ENCODE measurements at regions not wholly inside any gene's neighbourhood (a gene's known extent, or its start where the extent isn't known, plus 50 kb on each side); places are given as distances from the start of the nearest gene placed in this dataset.

GRCh38 chr20:58078741-58079522 lies 149.5 kb downstream of the ANKRD60 start:
- no peaks in the 10 kb centered on the region for H4K20me1 ChIP-seq (ENCODE audit: low read depth, low read length)
- H3K27ac ChIP-seq (ENCODE audit: low read depth, low read length), result no peak overlapping the region
- no peaks in the 10 kb centered on the region for H3K36me3 ChIP-seq (ENCODE audit: low read length)
- no peaks in the 10 kb centered on the region for H3K79me2 ChIP-seq (ENCODE audit: insufficient read depth, low read length)
- no peaks in the 10 kb centered on the region for H3F3A ChIP-seq (ENCODE audit: insufficient read depth)
- H3K9ac ChIP-seq (ENCODE audit: low read length), result no peak overlapping the region
- H3K4me3 ChIP-seq (ENCODE audit: insufficient read depth, low read length, poor library complexity, severe bottlenecking), result no peak overlapping the region
- no peak overlapping the region for H3K4me2 ChIP-seq (ENCODE audit: low read depth, low read length, poor library complexity, severe bottlenecking)
- no peaks in the 10 kb centered on the region for H3K9me2 ChIP-seq (replicated peaks; ENCODE audit: insufficient read depth, low read length)
- no peaks in the 10 kb centered on the region for H3K9me3 ChIP-seq (ENCODE audit: insufficient read depth, low read length)
- no peaks in the 10 kb centered on the region for H3K27me3 ChIP-seq (ENCODE audit: low read length)
- TF ChIP-seq CTCF (IDR thresholded peaks at IDR 0.05; ENCODE audit: insufficient read depth, low read length, poor library complexity, severe bottlenecking) (no peak), EZH2phosphoT487 (conservative IDR thresholded peaks at IDR 0.05; ENCODE audit: low read length) (no peak)
- H2AFZ ChIP-seq (ENCODE audit: low read depth, low read length, severe bottlenecking), result no peak overlapping the region

GRCh38 chr20:58077282-58077681 lies 151.2 kb downstream of the ANKRD60 start:
- Histone ChIP-seq H4K20me1 (ENCODE audit: low read depth, low read length) (no peaks in the 10 kb centered on the region), H3K27ac (ENCODE audit: low read depth, low read length) (no peak overlapping the region), H3K9ac (ENCODE audit: low read length) (no peak overlapping the region), H3K4me3 (ENCODE audit: insufficient read depth, low read length, poor library complexity, severe bottlenecking) (no peak overlapping the region), H3K4me2 (ENCODE audit: low read depth, low read length, poor library complexity, severe bottlenecking) (no peak overlapping the region), H3K36me3 (ENCODE audit: low read length) (no peaks in the 10 kb centered on the region), H2AFZ (ENCODE audit: low read depth, low read length, severe bottlenecking) (no peak overlapping the region), H3K27me3 (ENCODE audit: low read length) (no peaks in the 10 kb centered on the region), H3F3A (ENCODE audit: insufficient read depth) (no peaks in the 10 kb centered on the region), H3K9me3 (ENCODE audit: insufficient read depth, low read length) (no peaks in the 10 kb centered on the region), H3K9me2 (replicated peaks; ENCODE audit: insufficient read depth, low read length) (no peaks in the 10 kb centered on the region), H3K79me2 (ENCODE audit: insufficient read depth, low read length) (no peaks in the 10 kb centered on the region)
- TF ChIP-seq CTCF (IDR thresholded peaks at IDR 0.05; ENCODE audit: insufficient read depth, low read length, poor library complexity, severe bottlenecking), result no peak
- TF ChIP-seq EZH2phosphoT487 (conservative IDR thresholded peaks at IDR 0.05; ENCODE audit: low read length), result no peak

GRCh38 chr20:58076405-58076804 lies 152.0 kb downstream of the ANKRD60 start:
- no peaks in the 10 kb centered on the region for H3K27me3 ChIP-seq (ENCODE audit: low read length)
- H3K4me2 ChIP-seq (ENCODE audit: low read depth, low read length, poor library complexity, severe bottlenecking), result no peak overlapping the region
- H3K79me2 ChIP-seq (ENCODE audit: insufficient read depth, low read length), result no peaks in the 10 kb centered on the region
- no peak overlapping the region for H3K9ac ChIP-seq (ENCODE audit: low read length)
- no peaks in the 10 kb centered on the region for H3F3A ChIP-seq (ENCODE audit: insufficient read depth)
- H3K9me3 ChIP-seq (ENCODE audit: insufficient read depth, low read length), result no peaks in the 10 kb centered on the region
- H3K27ac ChIP-seq (ENCODE audit: low read depth, low read length), result no peak overlapping the region
- no peak overlapping the region for H2AFZ ChIP-seq (ENCODE audit: low read depth, low read length, severe bottlenecking)
- no peaks in the 10 kb centered on the region for H3K9me2 ChIP-seq (replicated peaks; ENCODE audit: insufficient read depth, low read length)
- no peaks in the 10 kb centered on the region for H3K36me3 ChIP-seq (ENCODE audit: low read length)
- no peaks in the 10 kb centered on the region for H4K20me1 ChIP-seq (ENCODE audit: low read depth, low read length)
- no peak overlapping the region for H3K4me3 ChIP-seq (ENCODE audit: insufficient read depth, low read length, poor library complexity, severe bottlenecking)
- TF ChIP-seq EZH2phosphoT487 (conservative IDR thresholded peaks at IDR 0.05; ENCODE audit: low read length) (no peak), CTCF (IDR thresholded peaks at IDR 0.05; ENCODE audit: insufficient read depth, low read length, poor library complexity, severe bottlenecking) (no peak)
